ENCODE measurements at regions not wholly inside any gene's neighbourhood (a gene's known extent, or its start where the extent isn't known, plus 50 kb on each side); places are given as distances from the start of the nearest gene placed in this dataset.

DNA sequence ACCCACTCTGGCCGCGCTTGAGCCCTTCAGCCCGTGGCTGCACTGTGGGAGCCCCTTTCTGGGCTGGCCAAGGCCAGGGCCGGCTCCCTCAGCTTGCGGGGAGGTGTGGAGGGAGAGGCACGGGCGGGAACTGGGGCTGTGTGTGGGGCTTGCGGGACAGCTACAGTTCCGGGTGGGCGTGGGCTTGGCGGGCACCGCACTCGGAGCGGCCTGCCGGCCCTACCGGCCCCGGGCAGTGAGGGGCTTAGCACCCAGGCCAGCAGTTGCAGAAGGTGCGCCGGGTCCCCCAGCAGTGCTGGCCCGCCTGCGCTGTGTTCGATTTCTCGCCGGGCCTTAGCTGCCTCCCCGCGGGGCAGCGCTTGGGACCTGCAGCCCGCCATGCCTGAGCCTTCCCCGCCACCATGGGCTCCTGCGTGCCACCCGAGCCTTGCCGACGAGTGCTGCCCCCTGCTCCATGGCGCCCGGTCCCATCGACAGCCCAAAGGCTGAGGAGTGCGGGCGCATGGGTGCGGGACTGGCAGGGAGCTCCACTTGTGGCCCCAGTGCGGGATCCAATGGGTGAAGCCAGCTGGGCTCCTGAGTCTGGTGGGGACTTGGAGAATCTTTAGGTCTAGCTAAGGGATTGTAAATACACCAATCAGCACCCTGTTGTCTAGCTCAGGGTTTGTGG is 173.7 kb upstream of the FIGN start:
- Histone ChIP-seq H3K9me3 (ENCODE audit: control insufficient read depth, insufficient read depth, low read depth, low read length) (no peaks in the 10 kb centered on the region), H3K4me3 (ENCODE audit: low read depth, low read length) (no peak overlapping the region), H3K27ac (ENCODE audit: extremely low read depth, low read depth, low read length) (no peak overlapping the region), H3K4me1 (ENCODE audit: control insufficient read depth, insufficient read depth, low read length) (no peaks in the 10 kb centered on the region), H3K36me3 (ENCODE audit: control insufficient read depth in 2 of 2, insufficient read depth in 1 of 2, low read length in 2 of 2) (no peaks in the 10 kb centered on the region)
- no peak for TF ChIP-seq ZNF600 (tag by site-specific recombination; IDR thresholded peaks at IDR 0.05)
- no peak for TF ChIP-seq ZNF138 (tag by site-specific recombination; IDR thresholded peaks at IDR 0.05; ENCODE audit: borderline replicate concordance)
- TF ChIP-seq ZEB2 (tag by site-specific recombination; IDR thresholded peaks at IDR 0.05) = no peak
- TF ChIP-seq, protein P1, sequence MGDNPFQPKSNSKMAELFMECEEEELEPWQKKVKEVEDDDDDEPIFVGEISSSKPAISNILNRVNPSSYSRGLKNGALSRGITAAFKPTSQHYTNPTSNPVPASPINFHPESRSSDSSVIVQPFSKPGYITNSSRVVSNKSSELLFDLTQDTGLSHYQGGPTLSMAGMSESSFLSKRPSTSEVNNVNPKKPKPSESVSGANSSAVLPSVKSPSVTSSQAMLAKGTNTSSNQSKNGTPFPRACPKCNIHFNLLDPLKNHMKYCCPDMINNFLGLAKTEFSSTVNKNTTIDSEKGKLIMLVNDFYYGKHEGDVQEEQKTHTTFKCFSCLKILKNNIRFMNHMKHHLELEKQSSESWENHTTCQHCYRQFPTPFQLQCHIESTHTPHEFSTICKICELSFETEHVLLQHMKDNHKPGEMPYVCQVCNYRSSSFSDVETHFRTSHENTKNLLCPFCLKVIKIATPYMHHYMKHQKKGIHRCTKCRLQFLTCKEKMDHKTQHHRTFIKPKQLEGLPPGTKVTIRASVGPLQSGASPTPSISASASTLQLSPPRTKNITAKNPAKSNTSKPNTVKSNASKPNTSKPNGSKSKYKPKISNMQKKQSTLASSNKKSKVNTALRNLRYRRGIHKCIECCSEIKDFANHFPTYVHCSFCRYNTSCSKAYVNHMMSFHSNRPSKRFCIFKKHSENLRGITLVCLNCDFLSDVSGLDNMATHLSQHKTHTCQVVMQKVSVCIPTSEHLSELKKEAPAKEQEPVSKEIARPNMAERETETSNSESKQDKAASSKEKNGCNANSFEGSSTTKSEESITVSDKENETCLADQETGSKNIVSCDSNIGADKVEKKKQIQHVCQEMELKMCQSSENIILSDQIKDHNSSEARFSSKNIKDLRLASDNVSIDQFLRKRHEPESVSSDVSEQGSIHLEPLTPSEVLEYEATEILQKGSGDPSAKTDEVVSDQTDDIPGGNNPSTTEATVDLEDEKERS (tag by site-specific recombination; IDR thresholded peaks at IDR 0.05) = no peak
- TF ChIP-seq, protein P2, sequence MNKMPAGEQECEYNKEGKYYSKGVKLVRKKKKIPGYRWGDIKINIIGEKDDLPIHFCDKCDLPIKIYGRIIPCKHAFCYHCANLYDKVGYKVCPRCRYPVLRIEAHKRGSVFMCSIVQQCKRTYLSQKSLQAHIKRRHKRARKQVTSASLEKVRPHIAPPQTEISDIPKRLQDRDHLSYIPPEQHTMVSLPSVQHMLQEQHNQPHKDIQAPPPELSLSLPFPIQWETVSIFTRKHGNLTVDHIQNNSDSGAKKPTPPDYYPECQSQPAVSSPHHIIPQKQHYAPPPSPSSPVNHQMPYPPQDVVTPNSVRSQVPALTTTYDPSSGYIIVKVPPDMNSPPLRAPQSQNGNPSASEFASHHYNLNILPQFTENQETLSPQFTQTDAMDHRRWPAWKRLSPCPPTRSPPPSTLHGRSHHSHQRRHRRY (tag by site-specific recombination; IDR thresholded peaks at IDR 0.05) = no peak
- no peak for TF ChIP-seq ZNF211 (tag by site-specific recombination; IDR thresholded peaks at IDR 0.05; ENCODE audit: low read depth)
- no peak for TF ChIP-seq ZNF658 (tag by site-specific recombination; IDR thresholded peaks at IDR 0.05)
- TF ChIP-seq, protein P3, sequence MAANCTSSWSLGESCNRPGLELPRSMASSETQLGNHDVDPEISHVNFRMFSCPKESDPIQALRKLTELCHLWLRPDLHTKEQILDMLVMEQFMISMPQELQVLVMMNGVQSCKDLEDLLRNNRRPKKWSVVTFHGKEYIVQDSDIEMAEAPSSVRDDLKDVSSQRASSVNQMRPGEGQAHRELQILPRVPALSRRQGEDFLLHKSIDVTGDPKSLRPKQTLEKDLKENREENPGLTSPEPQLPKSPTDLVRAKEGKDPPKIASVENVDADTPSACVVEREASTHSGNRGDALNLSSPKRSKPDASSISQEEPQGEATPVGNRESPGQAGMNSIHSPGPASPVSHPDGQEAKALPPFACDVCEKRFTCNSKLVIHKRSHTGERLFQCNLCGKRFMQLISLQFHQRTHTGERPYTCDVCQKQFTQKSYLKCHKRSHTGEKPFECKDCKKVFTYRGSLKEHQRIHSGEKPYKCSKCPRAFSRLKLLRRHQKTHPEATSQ (tag by site-specific recombination; IDR thresholded peaks at IDR 0.05) = no peak
- no peak for TF ChIP-seq ZNF843 (tag by site-specific recombination; IDR thresholded peaks at IDR 0.05)
- TF ChIP-seq ZNF37A (tag by site-specific recombination; IDR thresholded peaks at IDR 0.05) = no peak
- no peak for TF ChIP-seq ZNF623 (tag by site-specific recombination; IDR thresholded peaks at IDR 0.05)
- TF ChIP-seq, protein P4, sequence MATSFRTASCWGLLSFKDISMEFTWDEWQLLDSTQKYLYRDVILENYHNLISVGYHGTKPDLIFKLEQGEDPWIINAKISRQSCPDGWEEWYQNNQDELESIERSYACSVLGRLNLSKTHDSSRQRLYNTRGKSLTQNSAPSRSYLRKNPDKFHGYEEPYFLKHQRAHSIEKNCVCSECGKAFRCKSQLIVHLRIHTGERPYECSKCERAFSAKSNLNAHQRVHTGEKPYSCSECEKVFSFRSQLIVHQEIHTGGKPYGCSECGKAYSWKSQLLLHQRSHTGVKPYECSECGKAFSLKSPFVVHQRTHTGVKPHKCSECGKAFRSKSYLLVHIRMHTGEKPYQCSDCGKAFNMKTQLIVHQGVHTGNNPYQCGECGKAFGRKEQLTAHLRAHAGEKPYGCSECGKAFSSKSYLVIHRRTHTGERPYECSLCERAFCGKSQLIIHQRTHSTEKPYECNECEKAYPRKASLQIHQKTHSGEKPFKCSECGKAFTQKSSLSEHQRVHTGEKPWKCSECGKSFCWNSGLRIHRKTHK (tag by site-specific recombination; IDR thresholded peaks at IDR 0.05) = no peak
- TF ChIP-seq, protein P5, sequence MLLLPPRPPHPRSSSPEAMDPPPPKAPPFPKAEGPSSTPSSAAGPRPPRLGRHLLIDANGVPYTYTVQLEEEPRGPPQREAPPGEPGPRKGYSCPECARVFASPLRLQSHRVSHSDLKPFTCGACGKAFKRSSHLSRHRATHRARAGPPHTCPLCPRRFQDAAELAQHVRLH (tag by site-specific recombination; IDR thresholded peaks at IDR 0.05) = no peak
- TF ChIP-seq ZNF654 (tag by site-specific recombination; IDR thresholded peaks at IDR 0.05; ENCODE audit: low read depth) = no peak
- TF ChIP-seq, protein P6, sequence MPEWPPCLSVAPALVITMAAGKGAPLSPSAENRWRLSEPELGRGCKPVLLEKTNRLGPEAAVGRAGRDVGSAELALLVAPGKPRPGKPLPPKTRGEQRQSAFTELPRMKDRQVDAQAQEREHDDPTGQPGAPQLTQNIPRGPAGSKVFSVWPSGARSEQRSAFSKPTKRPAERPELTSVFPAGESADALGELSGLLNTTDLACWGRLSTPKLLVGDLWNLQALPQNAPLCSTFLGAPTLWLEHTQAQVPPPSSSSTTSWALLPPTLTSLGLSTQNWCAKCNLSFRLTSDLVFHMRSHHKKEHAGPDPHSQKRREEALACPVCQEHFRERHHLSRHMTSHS (tag by site-specific recombination; IDR thresholded peaks at IDR 0.05) = no peak
- TF ChIP-seq ZNF664 (tag by site-specific recombination; IDR thresholded peaks at IDR 0.05) = no peak
- POLR2A ChIA-PET = no interaction called here
- CTCF ChIA-PET = interaction anchor here (0.7 kb wide), 1 partner anchor 491 kb away, joined by 3 read pairs; no protein-coding TSS in a partner anchor

DNA sequence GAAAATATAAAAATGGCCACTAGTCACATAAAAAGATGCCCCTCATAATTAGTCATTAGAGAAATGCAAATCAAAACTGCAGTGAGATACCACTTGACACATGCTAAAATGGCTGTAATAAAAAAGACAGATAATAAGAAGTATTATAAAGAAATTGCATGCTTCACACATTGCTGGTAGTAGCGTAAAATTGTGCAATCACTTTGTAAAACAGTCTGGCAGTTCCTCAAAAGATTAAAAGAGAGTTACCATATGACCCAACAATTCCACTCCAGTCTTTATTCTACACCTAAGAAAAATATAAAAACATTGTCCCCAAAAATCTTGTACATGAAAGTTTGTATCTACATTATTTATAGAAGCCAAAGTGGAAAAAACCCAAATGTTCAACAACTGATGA is 170.6 kb upstream of the FIGN start:
- Histone ChIP-seq H3K4me1 (ENCODE audit: control insufficient read depth, insufficient read depth, low read length) (no peaks in the 10 kb centered on the region), H3K9me3 (ENCODE audit: control insufficient read depth, insufficient read depth, low read depth, low read length) (no peaks in the 10 kb centered on the region), H3K36me3 (ENCODE audit: control insufficient read depth in 2 of 2, insufficient read depth in 1 of 2, low read length in 2 of 2) (no peaks in the 10 kb centered on the region), H3K27ac (ENCODE audit: extremely low read depth, low read depth, low read length) (no peak overlapping the region), H3K4me3 (ENCODE audit: low read depth, low read length) (no peak overlapping the region)
- ChIA-PET CTCF (interaction anchor here (0.6 kb wide), 1 partner anchor 27 kb away, joined by 3 read pairs; no protein-coding TSS in a partner anchor), POLR2A (no interaction called here)
- TF ChIP-seq EGR2 (tag by site-specific recombination; IDR thresholded peaks at IDR 0.05; ENCODE audit: low read depth) (no peak), RBAK (tag by site-specific recombination; IDR thresholded peaks at IDR 0.05) (no peak), ZNF211 (tag by site-specific recombination; IDR thresholded peaks at IDR 0.05; ENCODE audit: low read depth) (no peak), ZNF138 (tag by site-specific recombination; IDR thresholded peaks at IDR 0.05; ENCODE audit: borderline replicate concordance) (no peak), ZNF555 (tag by site-specific recombination; conservative IDR thresholded peaks at IDR 0.05) (no peak)
- TF ChIP-seq, protein P5 (tag by site-specific recombination; IDR thresholded peaks at IDR 0.05) = no peak
- TF ChIP-seq, protein P7, sequence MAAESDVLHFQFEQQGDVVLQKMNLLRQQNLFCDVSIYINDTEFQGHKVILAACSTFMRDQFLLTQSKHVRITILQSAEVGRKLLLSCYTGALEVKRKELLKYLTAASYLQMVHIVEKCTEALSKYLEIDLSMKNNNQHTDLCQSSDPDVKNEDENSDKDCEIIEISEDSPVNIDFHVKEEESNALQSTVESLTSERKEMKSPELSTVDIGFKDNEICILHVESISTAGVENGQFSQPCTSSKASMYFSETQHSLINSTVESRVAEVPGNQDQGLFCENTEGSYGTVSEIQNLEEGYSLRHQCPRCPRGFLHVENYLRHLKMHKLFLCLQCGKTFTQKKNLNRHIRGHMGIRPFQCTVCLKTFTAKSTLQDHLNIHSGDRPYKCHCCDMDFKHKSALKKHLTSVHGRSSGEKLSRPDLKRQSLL (tag by site-specific recombination; IDR thresholded peaks at IDR 0.05) = no peak
- TF ChIP-seq, protein P1 (tag by site-specific recombination; IDR thresholded peaks at IDR 0.05) = no peak

Measured in HEK293 (cell line).